KG1 (cell line): ENCODE measurements at regions not wholly inside any gene's neighbourhood (a gene's known extent, or its start where the extent isn't known, plus 50 kb on each side); places are given as distances from the start of the nearest gene placed in this dataset.

Experiments used
- DNase-seq: peaks from one replicate; lab custom pipeline; 2025; lab: John Stamatoyannopoulos, UW

DNA sequence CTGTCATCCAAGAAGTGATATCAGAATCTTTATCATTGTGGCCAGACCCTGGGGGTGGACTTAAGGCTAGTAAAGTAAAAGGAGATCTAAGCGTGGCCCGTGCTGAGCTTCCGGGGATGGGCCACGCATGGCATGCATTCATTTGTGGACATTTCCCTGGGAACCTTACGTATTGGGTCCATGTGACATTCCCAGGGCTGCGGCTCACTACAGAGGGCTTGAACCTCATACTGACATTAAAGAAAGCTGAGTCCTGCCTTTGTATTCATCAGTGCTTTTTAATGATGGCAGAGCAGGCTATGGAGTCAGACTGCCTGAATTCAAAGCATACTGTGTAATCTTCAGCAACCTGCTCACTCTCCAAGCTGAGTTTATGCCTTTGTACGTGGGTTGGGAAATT lies 152.2 kb upstream of the AFDN start:
- no peak for DNase-seq

DNA sequence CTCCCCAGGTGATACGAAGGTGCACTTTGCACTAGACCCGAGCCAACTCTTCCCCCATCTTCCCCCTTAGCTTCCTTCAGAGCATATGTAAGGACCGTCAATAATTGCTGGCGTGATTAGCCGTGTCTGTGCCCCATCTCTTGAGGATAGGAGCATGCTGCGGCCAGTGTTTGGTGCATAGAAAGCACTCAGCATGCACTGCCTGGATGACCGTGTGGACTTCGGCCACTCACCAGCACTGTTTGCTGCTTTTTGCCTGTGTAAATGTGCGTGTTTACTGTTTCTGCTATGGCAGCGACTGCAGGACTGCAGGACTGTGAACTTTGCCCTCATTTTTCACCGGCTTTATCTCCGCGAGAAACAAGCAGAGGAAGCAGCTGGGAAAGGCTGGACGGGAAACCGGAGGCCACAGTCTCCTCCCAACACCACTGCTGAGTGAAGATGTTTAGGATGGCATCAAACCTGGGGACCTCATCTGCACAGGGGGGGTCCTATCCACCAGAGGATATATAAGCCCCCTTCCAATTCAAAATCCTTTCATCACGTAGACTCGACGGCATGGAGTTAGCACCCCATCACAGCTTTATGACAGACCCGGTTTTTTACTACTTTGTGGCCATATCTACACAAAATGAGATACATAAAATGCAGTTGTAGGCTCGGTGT lies 150.6 kb upstream of the AFDN start:
- DNase-seq = no peak

DNA sequence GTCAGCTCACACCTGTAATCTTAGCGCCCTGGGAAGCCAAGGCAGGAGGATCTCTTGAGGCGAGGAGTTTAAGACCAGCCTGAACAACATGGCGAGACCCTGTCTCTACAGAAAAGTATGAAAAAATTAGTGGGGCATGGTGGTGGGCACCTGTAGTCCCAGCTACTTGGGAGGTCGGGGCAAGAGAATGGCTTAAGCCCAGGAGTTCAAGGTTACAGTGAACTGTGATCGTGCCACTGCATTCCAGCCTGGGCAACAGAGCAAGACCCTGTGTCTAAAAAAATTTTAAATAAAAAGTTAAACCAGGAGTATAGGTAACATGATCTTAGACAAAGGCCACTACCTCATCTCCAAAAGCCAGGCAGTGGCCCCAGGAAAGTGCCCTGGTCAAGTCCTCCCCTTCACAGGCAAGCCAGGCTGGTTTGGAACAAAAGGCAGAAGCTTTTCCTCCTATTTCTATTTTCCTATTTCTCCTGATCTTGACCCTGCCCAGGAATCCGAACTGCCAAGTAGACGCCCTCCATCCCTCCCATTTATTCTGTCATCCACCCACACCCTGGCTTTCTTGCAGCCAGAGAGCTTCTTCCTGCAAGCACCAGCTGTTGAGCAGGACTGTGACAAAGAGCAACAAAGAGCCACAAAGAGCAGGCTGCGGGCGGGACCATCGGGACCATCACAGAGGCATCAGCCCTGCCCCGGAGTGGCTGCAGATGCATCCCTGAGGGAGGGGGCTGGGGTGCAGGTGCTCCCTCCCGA lies 149.9 kb upstream of the AFDN start:
- no peak for DNase-seq

DNA sequence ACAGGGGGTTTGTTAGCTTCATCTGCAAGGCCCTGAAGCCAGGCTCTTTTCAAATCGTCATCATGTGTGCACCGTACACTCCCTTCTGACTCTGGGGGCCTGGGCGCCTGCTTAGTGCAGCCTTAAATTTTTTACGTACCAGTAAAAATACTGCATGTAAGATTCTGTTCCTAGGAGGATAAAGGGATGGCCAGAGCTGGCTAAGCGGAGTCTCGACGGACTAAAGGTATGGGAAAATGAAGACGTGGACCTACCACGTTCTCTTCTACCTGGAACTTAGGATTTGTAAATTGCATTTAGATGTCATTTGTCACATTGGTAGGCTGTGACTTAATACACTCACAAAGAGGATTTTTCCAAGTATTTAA lies 149.3 kb upstream of the AFDN start:
- DNase-seq = no peak

DNA sequence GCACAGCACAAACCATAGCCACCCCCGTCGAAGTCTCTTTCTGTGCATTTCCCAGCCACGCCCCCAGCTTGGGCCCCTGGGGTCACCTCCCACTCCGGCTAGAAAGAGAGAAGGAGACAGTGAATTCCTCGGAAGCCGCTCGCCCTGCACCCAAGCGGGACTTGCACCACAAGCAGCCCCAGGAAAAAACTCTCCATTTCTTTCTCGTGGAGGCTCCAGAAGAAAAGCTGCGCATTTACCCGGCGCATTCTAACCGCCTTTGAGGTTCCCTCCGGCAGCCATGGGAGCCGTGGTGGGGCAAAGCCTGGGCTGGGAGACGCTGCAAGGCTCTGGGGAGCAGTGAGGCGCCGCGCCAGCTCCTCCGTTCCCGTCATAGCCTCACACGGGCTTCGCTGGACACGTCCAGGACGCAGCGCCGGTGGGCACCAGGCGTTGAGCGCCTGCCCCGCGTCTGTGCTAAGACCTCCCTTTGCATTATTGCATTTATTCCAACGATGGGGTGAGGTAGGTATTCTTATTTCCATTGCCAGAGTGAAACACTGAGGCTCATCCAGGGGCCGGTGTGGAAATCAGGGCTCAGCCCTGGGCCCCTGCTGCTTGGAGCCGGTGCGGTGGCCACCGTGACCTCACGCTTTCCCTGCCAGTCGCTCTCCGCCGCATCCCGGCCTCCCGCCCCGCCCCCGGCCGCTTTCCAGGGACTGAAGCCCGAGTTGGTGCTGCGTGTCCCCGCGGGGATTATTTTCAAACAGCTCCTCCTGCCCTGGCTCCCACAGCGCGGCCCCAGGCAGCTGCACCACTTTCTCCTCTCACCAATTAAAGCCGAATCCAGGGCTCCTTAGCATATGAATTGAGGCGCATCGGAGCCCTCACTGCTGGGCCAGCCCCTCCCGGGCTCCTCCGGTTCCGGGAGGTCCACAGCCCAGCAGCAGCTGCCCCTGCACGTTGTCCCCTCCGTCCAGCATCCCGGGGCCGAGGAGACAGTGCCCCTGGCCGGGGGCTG lies 148.3 kb upstream of the AFDN start:
- no peak for DNase-seq

DNA sequence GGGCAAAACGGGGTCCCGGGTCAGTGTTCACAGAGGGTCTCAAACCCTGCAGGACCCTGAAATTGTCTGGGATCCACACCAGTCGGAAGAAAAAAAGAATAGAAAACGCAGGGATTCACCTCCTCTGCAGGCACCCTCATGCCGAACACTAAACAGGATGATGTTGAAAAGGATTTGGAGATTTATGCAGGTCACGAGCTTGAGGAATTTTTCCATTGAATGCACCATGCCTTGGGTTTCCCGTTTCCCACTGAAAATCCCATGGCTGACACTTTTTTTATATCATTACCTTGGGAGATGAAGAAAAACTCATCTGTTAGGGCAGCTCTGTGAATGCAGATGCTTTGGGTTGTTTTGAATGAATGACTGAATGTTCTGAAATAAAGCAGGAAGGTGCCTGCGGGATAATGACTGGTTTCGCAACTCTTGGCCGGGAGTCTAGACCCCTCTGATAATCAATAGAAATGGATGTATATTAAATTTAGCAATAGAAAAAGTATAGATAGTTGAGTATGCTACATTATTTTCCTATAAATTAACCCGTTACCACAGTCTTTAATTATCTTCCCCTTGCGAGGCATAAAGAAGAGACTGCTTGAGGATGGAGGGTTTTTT lies 147.5 kb upstream of the AFDN start:
- DNase-seq = no peak

DNA sequence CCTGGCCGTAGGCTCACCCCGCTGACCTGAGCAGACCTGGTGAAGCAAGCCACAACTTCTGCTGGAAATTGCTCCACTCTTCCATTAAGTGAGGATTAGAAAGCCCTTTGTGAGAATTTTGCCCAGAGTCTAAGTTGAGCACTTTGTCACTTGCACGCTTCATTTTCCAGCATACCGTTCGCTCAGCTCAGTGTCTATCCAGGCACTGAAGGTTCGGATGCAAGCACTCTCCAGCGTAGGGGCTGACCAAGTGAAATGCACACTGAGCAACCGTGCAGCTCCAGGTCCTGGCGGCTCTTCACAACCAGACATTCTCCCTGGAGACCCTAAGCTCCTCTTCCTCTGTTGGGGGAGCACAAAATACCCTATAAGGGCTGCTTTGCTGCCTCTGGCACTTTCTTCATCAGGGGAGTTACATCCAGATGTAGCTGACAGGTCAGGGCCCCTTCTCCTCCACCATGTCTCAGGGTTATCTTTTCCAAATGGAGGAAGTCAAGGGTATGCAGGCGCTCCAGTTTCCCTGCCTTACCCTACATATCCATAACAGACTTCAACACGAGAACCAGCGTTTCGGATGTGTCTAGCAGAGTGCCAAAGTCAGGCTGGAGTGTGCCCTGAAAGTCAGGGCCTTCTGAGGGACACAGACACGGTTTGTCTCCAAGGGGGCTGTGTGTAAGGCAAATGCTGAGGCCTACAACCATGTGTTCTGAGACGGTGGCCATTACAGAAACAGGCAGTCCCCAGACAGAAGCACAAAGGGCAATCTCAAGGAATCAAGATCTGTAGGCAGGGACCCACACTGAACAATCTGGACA lies 146.7 kb upstream of the AFDN start:
- no peak for DNase-seq

DNA sequence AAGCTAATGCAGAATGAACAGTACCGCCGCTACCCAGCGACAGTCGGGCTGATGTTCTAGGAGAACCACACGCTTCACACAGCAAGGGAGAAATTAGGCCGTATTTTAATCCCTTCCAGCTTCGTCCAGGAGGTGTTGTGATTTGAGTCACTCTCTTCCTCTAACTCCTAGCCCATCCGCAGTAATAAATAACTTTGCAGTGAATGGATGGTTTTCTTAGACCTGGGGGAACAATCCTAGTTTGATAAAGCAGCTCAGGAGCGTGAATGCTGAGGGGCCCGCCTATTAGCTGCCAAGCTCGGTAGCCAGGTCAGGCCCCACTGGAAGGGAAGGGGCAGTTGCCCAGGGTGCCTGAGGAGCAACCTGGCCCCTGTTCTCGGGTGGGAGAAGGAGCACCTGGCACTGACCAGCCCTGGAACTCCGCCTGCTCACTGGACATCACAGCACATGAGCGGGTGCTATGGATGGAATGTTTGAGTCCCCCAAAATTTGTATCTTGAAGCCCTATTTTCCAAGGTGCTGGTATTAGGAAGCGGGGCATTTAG lies 146.0 kb upstream of the AFDN start:
- DNase-seq = no peak

DNA sequence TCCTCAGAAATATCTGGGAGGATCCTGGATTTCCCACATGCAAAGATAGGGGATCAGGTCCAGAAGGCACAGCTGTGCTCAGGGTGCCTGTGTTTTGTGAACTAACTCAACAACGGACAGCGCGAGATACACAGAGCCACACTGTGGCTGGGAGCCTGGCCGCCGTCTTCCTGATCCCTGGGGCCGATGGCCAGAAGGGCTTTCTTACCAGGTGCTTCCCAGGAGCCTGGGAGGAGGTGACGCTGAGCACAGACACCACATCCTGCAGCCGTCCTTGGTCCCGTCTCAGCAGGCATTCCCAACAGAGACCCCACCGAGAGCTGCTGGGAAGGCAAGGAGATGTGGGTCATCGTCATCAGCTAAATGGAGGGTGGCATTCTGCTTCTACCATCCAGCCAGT lies 144.6 kb upstream of the AFDN start:
- DNase-seq = no peak

DNA sequence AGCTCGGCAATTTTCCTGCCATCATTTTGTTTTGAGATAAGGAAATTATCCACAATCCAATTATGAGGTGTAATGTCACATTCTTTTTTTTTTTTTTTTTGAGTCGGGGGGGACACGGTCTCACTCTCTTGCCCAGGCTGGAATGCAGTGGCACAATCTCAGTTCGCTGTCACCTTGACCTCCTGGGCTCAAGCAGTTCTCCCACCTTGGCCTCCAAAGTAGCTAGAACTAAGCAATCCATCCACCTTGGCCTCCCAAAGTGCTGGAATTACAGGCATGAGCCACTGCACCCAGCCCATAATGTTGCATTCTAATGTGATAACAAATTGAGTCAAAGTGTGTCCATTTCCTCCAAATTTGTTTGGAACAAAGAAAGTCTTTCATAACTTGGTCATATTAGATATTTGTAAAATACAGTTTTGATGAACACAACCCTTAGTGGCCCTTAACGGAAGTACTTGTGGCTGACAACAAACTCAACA lies 144.1 kb upstream of the AFDN start:
- DNase-seq = no peak

DNA sequence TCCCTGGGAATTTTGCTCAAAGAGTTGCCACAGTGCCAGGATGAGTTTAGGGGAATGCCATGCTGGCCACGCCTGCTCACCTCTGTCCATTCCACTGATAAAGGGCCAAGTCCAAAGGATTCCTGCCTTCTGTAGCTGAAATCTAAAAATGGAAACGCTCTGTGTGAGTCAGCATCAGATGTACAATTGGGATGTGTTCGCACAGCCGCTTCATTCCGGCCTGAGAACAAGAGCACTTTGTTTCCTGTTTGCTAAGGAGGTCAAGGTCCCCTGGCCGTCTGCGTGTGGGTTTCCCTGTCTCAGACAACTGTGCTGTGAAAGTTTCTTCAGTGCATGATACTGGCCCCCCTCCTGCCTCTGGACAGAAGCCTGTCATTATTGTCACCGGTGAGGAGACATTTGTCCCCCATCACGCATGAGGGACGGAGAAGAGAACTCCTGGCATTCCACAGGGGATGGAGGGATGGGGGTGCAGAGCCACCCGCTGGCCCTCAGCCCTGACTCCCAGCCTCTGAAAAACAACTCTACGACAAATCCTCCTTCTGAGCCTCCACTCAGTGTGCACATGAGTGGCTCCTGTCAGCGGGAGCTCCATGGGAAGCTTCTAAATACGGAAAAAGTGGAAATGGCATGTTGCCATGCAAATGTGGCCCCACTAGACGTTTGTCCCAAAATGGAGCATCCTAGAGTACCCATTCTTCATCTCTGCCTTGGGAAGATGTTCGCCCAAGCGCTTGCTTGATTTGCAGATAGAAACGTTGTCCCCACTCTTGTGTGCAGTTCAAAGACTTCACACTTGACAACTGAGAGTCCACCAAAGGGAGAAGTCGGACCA lies 143.5 kb upstream of the AFDN start:
- no peak for DNase-seq

DNA sequence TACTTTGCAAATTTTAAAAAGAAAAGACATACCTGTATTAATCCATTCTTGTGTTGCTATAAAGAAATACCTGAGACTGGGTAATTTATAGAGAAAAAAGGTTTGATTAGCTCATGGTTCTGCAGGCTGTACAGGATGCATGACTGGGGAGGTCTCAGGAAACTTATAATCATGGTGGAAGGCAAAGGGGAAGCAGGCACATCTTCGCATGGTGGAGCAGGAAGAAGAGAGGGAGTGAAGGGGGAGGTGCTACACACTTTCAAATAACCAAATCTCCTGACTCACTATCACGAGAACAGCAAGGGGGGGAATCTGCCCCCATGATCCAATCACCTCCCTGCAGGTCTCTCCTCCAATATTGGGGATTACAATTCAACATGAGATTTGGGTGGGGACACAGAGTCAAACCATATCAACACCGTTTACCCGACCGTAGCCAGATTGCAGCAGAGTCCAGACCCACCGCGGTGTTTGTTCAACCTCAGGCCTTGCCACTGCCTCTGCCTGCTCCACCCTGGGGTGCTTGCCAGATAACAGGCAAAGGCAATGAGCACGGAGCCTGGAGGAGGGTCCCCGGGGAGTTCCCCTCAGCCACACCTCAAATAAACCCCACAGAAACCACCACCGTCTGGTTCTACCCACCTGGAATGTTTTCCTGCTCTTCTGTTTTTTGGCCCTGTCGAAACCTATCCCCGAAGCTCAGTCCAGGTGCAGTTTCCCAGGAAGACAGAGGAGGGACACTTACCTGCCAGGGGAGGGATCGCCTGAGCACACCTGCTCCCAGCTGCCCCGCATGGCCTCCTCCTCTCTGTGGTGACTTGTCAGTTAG lies 142.2 kb upstream of the AFDN start:
- no peak for DNase-seq

DNA sequence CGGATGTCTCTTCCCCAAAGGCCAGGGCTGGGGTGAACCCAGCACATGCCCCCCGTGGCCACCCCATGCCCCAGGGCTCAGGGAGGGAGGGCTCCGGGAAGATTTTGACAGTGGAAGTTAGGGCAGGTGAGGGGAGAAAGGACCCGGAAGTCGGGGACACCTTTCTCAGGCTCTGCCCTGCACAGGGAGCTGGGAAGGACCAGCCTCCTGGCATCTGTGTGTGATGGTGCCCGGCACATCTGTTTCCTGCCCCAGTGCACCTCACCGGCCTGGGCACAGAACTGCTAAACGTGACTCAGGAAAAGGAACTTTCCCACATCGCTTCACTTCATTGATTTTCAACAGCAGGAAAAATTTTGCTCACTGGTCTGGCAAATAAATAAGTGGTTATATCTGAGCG lies 141.1 kb upstream of the AFDN start:
- no peak for DNase-seq

DNA sequence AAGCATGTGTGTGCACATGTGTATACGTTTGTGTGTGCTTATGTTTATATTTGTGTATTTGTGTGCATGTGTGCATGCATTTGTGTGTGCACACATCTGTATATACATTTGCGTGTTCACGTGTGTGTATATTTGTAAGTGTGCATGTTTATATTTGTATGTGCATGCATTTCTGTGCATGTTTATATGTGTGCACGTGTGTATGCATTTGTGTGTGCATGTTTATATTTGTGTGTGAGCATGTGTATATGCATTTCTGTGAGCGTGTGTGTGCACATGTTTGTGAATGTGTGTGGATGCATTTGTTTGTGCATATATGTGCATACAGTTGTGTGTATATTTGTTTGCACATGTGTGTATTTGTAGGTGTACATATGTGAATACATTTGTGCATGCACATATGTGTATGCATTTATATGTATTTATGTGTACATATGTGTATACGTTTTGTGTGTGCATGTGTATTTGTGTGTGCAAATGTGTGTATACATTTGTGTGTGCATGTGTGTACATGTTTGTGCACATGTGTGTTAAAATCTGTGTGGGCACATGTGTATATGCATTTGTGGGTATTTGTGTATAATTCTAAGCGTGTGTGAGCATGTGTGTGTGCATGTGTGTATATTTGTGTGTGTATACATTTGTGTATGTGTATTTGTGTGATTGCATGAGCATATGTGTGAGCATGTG lies 140.4 kb upstream of the AFDN start:
- no peak for DNase-seq

DNA sequence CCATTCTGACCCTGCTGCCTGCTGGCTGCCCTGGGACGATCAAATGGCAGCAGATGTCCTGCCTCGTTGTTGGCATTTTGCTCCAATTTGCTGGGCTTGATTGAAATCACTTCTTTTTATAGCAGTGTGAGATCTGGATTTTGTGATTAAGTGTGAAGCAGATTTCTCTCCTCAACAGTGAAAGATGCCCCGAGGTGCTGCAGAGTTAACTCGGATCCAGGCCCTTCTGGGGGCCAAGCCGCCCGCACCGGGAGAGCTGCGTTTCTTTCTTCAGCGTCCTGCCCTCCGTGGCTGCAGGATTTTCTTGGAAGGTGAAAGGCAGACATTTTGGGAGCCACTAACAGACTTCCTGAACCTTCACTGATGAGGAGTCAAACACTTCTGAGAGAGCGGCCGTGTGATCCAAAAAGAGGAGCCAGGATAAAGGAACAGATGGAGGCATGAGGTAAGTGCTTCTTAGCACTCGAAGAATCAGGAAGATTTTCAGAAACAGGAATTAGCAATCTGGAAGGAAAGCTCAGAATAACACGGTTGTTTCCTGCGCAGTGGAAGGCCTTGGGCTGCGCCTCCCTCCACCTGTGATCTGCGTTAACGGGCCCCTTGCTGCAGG lies 139.5 kb upstream of the AFDN start:
- no peak for DNase-seq

DNA sequence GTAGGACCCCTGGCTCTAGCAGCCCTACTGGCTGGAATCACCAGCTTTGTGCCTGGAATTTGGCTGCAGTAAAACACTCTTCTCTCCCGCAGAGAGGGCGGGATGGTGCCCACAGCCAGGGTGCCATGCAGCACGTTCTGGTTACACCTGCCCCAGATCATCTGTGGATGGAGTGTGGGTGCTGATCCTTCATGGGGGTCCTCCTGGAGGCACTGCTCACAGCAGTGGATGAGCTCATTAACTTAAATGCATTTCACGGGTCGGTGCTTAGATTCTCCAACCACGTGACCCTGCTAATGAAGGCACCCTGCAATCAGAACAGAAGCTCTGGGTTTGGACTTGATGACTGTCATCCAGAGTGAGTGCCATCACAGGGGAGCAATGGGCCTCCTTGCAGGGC lies 138.6 kb upstream of the AFDN start:
- no peak for DNase-seq

DNA sequence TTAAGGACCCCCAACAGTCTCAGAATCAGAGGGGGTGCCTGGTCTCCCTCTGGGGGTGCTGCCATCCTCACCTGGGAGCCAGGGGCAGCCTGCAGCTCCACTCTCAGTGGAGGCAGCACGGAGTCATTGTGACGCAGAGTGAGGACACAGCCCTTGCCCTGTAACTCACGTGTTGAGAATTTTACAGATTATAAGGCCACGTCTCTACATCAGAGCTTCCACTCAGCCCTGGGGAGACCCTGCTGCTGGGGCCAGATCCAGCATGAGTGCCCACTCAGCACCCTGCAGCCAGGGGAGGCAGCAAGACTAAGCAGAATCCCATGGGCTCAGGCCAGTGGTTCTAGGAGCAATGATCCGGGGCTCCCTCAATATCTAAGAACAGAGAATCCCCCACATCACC lies 137.4 kb upstream of the AFDN start:
- no peak for DNase-seq

DNA sequence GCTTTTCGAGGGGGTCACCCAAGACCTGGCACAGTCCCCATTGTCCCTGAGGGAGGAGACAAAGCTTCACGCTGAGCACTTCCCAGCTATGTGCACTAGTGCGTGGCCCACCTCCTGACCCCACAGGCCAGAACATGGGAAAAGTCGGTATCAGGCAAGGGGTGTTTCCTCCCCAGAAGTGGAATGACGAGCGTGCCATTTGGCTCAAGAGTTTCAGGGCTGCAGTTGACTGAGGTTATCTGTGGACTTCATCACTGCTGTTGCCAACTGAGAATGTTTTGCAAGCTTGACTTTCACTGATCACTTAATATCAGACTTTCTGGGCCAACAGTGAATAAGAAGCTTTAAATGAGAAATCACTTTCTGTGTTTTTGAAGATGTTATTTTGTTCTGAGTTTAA lies 137.0 kb upstream of the AFDN start:
- no peak for DNase-seq
